Forelimb muscle (tissue), 1 donor: ENCODE measurements at regions not wholly inside any gene's neighbourhood (a gene's known extent, or its start where the extent isn't known, plus 50 kb on each side); places are given as distances from the start of the nearest gene placed in this dataset.

Source experiments
- DNase-seq: peaks from one replicate; pipeline ENCODE4 v3.0.0-alpha.2; 2013; ENCODE audit warnings: low read depth

GRCh38 chr17:79398441-79398840, 212.4 kb downstream of the RBFOX3 start:
- no peak for DNase-seq

DNA sequence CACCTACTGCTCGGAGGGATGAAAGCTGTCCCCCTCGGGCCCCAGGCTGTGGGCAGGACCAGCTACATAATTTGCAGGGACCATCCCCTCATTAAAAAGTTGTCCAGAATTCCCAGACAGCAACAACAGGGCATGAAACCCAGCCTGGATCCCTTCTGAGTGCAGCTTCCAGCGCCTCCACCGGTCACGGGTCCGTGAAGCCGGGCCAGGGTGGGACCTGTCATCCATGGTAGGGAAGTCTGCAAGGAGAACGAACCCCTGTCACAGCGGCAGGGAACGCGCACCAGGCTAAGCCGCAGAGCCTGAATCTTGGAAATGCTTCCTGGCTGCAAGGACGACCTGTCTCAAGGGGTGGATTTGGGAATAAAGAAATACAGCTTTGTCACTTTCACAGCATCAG, 214.2 kb downstream of the RBFOX3 start:
- DNase-seq = no peak

DNA sequence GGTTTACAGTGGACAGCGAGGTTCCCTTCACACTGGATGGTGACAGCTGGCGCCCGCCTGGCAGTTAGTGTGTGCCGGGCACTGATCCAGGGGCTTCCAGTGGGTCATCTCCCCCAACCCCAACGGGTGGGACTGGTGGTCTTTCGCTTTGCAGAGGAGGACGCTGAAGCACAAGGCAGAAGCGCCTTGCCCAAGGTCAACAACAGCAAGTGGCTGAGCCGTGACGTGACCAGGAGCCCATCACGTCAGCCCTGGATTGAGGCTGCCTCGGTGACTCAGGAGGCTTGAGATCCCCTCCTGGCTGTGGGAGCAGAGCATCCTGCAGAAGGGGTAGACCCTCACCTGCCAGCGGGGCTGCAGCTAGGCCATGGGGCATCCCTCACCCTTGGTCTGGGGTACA, 215.3 kb downstream of the RBFOX3 start:
- DNase-seq = no peak

- DNase-seq = no peak
Observed at GRCh38 chr17:79395066-79395465, 215.8 kb downstream of the RBFOX3 start.

DNA sequence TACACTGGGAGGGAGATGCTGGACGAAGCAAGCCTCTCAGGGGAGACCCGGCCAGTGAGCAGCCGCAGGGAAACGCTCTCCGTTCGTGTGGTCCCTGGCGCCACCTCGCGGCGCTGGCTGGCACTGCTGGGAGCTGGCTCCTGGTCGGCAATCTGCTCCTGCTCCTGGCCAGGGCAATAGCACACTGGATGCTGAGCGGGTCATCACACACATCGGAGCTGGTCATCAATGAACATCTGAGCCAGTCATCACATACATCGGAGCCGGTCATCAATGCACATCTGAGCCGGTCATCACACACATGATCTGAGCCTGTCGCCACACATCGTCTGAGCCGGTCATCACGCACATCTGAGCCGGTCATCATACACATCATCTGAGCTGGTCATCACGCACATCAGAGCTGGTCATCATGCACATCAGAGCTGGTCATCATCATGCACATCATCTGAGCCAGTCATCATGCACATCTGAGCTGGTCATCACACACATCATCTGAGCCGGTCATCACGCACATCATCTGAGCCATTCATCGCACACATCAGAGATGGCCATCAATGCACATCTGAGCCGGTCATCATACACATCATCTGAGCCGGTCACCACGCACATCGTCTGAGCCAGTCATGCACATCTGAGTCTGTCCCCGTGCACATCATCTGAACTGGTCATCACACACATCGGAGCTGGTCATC, 217.3 kb downstream of the RBFOX3 start:
- DNase-seq = no peak

DNA sequence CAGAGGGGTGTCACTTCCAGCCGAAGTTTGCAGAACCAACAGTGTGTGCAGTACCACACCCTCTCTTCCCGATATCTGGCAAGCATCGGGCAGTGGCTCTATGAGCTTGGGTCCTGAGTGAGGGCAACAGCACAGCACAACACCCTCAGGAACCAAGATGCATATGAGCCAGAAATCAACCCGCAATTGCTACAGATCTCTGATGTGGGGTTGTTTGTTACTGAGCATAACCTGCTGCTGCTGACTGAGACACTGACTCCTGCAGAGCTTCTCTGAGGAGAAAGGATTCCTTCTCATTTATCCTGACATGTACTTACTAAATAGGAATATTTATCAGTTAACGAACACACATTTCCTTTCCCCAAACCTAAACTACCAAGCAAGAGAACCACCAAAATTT, 218.3 kb downstream of the RBFOX3 start:
- DNase-seq = no peak

DNA sequence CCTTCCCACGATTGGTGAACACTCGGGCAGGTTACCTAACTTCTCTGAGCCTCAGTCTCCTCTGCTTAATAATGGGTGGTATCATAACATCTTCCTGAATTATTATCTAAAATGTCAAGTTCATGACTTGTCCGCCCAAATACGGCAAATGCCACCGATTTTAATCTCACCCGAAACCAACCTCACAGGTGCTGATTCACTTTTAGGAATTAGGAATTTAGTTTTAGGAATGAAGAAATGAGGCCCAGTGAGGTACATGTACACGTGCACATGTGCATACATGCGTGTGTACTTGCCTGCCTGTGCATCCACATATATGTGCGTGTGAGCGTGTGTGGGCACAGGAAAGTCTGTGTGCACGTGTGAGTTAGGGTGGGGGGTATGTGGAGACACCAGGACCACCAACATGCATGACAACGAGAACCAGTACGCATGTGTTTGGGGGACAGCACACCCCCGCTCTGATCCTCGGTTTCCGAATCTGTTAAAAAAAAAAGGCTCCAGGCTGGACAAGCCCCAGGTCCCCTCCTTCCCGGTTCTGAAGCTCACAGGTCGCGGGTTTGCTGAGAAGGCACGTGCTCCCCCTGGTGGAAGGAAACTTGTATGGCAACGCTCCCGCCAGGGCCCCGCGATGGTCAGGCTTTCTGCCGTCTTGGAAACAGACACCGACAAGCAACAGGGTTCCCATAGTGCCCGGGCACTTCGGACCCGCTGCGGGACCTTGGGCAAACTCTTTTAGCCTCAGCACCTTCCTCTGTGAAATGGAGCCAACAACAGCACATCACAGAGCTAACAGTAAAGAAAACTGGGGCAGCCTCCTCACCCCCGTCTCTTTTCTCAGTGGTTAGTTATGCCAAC, 219.2 kb downstream of the RBFOX3 start:
- DNase-seq = no peak

GRCh38 chr17:79389896-79390295, 221.0 kb downstream of the RBFOX3 start:
- DNase-seq = no peak

DNA sequence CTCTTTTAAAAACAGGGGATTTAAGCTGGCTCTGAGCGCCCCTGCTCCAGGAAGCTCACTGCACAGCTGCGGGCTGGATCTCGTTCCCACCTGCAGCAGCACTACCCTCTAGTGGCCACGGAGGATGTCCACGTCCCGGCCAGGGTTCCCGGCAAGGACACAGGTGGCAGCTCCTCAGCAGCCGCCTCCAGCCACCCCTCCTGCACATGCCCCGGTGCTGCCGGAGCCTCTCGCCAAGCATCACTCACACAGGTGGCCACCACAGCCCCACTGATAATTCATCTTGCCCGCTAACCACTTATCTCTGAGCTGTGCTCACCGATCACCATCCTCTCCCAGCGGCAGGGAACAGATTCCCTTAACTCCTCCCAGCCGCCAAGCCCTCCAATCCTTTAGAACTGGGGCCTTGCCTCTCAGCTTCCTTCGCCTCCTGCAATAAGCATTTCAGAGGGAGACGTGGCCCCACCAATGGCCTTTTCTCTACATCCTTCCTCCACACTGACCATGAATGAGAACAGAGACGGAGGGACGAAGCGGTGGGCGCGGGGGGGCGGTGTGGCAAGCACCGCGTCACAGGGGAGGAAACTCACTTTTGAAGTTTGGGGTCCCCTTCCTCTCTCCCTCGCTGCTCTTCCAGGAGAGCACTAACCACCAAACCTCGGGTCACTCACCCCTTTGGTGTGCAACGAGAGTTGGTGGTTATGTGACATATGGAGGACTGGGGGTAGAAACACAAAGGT, 222.1 kb downstream of the RBFOX3 start:
- DNase-seq = no peak

GRCh38 chr17:79387783-79388182, 223.1 kb downstream of the RBFOX3 start:
- no peak for DNase-seq

- DNase-seq = no peak
Observed at GRCh38 chr17:79385962-79386563, 224.8 kb downstream of the RBFOX3 start.

DNA sequence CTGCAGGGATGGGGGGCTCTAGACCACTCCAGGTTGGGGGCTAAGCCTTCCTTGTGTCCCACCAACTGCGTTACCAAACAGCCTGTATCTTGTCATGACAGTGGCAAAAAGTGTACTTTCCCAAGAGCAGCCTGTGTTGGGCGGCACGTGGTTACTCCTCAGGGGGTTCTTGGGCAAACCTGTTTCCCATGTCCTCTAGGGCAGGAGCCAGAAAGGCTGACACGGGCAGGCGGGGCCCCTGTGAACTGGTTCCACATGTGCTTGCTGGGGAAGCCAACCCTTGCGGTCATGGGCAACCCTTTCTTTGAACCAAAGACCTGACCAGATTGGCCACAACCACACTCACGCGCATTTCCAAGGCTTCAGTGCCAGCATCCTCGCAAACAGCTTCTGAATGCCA, 228.5 kb downstream of the RBFOX3 start:
- DNase-seq = no peak

- no peak for DNase-seq
Observed at GRCh38 chr17:79379700-79380445, 231.0 kb downstream of the RBFOX3 start.

- DNase-seq = no peak
Observed at GRCh38 chr17:79377230-79377786, 233.5 kb downstream of the RBFOX3 start.

DNA sequence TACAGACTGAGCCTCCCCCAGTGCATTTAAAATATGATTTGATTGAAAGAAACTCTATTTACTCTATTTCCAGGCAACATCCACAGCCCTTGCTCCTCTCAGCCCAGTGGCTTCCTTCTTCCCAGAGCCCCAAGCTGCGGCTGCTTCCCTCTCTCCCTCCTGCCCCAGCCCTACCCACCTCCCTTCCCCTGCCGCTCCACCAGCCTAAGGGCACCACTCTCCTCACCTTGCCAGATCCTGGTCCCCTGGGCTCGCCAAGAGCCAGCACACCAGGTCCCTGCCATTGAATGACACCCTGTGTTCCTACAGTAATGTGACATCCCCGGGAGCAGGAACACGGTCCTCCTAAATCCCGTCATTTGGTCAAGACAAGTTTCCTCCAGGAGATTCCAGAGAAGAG, 236.0 kb downstream of the RBFOX3 start:
- no peak for DNase-seq

GRCh38 chr17:79374087-79374689, 236.7 kb downstream of the RBFOX3 start:
- DNase-seq = no peak

GRCh38 chr17:79372470-79373238, 238.2 kb downstream of the RBFOX3 start:
- no peak for DNase-seq

- DNase-seq = no peak
Observed at GRCh38 chr17:79371984-79372383, 238.9 kb downstream of the RBFOX3 start.

DNA sequence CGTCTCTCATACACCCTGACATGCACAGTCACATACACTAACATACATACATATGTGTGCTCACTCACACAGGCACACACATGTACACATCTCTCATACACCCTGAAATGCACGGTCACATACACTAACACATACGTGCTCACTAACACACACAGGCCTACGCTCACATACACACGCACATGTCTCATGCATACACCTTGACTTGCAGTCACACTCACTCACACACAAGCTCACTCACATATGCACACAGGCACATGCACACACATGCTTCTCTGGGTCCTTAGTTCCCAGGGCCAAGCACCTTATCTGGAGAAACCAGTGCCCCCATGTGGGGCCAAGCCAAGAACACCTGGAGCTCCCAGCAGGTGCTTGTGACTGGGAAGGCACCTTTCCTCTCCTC, 240.3 kb downstream of the RBFOX3 start:
- no peak for DNase-seq

DNA sequence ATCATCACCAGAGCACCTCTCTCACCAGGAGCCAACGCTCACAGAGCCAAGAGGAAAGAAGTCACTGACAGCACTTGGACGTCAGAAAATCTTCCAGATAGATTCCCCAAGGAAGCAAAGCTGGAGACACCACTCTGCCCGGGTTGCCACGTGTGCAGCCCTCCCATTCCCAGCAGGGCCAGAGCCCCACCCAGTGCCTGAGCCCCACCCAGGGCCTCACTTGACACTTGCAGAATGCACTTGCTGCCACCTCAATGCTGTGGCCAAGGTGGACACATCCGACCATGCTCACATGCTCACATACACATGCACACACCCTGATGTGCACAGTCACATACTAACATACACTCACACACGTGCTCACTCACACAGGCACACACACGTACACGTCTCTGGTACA, 240.7 kb downstream of the RBFOX3 start:
- DNase-seq = no peak
